ENCODE measurements at regions not wholly inside any gene's neighbourhood (a gene's known extent, or its start where the extent isn't known, plus 50 kb on each side); places are given as distances from the start of the nearest gene placed in this dataset.
"Not testable (repeated sequence)": the region's sequence is repeated elsewhere in the genome, so short reads cannot be mapped to it uniquely, and the experiment has no call there.

- DNase-seq (ENCODE audit: low spot score) = no peak
- no peak for FAIRE-seq
Observed at GRCh38 chr5:120994112-120994511, 530.0 kb downstream of the PRR16 start.

DNA sequence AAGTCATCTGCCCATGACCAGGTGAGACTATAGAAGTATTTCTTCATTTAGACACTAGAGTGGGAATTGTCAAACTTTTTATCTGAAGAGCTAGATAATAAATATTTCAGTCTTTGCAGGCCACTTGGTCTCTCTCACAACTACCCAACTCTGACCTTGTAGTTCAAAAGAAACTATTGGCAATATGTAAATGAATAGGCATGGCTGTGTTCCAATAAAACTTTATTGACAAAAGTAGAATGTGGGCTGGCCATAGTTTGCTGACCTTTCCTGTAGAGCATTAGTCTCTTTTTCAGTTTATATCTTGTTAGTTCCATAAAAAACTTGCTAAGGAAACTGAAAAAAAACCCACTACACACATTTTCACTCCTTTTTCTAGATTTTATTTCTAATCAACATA lies 535.5 kb downstream of the PRR16 start:
- DNase-seq (ENCODE audit: low spot score) (no peak), FAIRE-seq (no peak)

DNA sequence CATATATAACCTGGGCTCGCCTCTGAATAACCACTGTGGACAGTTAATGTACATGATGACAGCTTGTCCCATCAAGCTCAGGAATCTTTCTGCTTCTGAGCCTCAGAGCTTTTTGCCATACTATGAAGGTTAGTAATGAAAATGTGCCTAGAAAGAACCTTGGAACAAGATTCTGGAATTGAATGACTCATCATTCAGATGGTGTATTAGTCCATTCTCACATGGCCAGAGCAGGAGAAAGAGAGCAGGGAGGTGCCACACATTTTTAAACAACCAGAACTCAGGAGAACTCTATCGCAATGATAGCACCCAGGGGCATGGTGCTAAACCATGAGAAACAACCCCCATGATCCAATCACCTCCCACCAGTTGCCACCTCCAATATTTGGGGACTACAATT lies 542.1 kb downstream of the PRR16 start:
- FAIRE-seq (no peak), DNase-seq (ENCODE audit: low spot score) (no peak)

GRCh38 chr5:121008041-121008440 lies 543.9 kb downstream of the PRR16 start:
- FAIRE-seq = no peak
- DNase-seq (ENCODE audit: low spot score) = no peak

DNA sequence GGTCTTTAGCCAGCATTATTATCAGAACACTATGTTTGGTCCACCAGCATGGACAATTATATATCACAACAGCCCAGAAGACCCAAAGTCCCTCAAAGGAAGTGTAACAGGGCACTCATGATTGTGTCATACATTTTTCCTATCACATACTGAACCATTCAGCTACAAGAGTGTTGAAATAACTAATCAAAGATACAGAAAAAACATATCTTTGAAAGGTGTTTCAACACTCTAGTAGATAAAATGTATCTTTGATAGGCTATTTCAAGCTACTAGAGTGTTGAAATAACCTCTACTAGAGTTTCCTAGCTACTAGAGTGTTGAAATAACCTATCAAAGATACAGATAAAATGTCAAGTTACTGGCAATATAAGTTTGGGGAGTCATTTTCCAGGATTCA lies 545.0 kb downstream of the PRR16 start:
- DNase-seq (ENCODE audit: low spot score) (no peak), FAIRE-seq (no peak)

GRCh38 chr5:121018004-121018403 lies 553.9 kb downstream of the PRR16 start:
- FAIRE-seq = no peak
- no peak for DNase-seq (ENCODE audit: low spot score)

- FAIRE-seq (no peak), DNase-seq (ENCODE audit: low spot score) (no peak)
Observed at GRCh38 chr5:121019106-121019505, 555.0 kb downstream of the PRR16 start.

DNA sequence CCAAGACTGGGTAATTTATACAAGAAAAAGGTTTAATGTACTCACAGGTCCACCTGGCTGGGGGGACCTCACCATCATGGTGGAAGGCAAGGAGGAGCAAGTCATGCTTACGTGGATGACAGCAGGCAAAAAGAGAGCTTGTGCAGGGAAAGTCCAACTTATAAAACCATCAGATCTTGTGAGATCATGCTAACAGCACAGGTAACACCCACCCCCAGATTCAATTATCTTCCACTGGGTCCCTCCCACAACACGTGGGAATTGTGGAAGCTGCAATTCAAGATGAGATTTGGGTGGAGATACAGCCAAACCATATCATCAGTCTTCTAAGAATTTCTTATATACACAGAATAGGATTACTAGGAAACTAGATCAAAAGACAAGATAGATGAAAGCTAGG lies 555.6 kb downstream of the PRR16 start:
- FAIRE-seq (no peak), DNase-seq (ENCODE audit: low spot score) (no peak)

DNA sequence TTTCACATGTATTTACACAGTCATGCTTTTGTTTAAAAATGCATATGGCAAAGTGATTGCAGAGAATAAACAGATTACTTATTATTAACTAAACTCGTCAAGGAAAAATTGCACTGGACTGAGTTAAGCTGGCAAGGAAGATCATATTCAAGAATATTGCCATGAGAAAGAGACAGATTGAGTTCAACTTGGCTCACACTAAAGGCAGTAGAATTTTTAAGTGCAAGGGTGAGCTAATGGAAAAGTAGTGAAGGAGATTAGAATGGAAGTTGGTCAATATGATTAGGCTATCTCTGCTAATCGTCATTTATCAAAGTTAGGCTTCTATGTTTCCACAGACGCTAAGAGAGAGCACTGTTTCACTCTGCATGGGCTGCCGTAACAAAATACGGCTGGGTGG lies 557.6 kb downstream of the PRR16 start:
- FAIRE-seq (no peak), DNase-seq (ENCODE audit: low spot score) (no peak)

- DNase-seq (ENCODE audit: low spot score) (no peak), FAIRE-seq (no peak)
Observed at GRCh38 chr5:121024416-121025311, 560.6 kb downstream of the PRR16 start.

DNA sequence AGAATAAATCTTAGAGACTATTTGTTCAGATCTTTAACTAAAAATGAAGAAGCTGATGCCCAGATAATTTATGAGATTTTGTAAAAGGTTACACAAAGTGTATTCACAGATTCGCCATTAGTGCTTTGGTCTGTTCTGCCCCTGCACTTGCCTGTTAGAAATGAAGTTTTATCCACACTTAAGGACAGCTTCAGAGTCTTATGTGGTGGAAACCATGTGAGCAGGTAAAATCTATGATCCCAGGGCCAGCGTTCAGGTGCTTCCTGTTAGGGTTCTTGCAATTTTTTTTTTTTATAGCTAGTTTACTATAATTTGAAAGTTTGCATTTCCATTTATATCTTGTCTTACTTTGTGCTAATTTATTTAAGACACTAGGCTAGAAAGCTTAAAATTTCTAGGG lies 561.6 kb downstream of the PRR16 start:
- FAIRE-seq (no peak), DNase-seq (ENCODE audit: low spot score) (no peak)

DNA sequence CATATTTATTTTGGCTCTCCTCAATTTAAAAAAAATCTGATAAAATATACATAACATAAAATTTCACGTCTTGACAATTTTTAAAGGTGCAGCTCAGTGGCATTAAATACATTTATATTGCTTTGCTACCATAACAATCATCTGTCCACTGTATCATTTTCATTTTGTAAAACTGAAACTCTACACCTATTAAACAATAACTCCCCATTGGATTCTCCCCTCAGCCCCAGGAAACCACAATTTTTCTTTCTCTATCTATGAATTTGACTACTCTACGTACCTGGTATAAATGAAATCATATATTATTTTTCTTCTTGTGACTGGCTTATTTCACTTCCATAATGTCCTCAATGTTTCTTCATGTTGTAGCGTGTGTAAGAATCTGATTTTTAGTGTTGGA lies 563.5 kb downstream of the PRR16 start:
- FAIRE-seq (no peak), DNase-seq (ENCODE audit: low spot score) (no peak)

DNA sequence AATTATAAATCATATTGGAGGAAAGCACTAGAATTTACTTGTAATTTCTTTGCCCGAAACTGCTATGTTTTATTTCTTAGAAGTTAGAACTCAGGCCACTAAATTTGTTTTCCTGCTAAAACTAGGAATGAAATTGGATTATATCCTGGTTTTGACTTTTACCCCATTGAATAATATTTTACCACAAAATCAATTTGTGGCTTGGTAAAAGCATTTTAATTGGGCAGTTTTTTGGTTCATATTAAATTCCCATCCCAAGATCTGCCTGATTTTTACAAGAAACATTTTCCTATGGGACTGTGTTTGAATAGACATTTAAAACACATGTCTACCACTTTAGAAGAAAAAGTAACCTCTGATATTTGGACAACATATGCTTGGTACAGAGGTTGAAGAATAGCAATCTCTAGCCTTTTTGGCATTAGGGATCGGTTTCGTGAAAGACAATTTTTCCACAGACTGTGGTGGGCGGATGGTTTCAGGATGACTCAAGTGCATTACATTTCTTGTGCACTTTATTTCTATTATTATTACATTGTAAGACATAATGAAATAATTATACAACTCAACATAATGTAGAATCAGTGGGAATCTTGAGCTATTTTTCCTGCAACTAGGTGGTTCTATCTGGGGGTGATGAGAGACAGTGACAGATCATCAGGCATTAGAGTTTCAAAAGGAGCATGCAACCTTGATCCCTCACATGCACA lies 565.6 kb downstream of the PRR16 start:
- FAIRE-seq (no peak), DNase-seq (ENCODE audit: low spot score) (no peak)

DNA sequence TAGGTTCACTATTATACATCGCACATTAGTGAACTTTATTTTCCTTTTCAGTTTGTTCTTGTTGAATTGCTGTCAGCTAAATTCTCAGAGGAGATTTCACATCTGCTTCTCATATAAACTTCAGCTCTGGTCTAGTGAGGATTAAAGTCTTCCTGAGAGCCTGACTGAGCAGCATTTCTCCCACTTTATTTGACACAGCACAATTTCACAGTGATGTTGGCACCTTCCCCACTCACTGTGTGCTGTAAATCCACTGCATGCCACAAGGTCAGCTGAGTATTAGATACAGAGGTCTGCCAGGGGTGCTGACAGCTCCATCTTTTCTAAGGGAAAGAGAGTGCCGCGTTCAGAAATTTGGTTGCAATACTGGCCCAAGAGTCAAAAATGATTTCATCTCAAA lies 567.4 kb downstream of the PRR16 start:
- DNase-seq (ENCODE audit: low spot score) = no peak

GRCh38 chr5:121033334-121033733 lies 569.2 kb downstream of the PRR16 start:
- DNase-seq (ENCODE audit: low spot score) (no peak), FAIRE-seq (no peak)

More for the DNA sequence above, 567.4 kb downstream of the PRR16 start:
- FAIRE-seq = no peak

DNA sequence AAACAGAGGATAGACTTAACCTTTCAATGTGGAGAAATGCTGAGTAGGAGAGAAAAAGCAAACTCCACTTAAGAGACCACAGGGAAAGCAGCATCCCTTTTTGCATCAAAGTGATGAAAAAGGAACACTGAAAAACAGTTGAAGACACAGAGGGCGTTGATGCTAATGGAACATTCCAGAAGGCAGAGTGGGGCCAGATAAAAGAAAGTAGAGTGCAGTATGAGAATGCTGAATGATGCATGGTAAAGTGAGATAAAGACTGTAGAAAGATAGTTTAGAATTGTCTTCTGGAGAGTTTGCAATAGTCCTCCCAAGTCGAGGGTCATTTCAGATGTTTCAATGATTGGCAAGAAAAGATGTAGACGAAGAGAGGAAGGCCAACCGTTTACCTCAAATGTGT lies 574.3 kb downstream of the PRR16 start:
- FAIRE-seq = no peak
- no peak for DNase-seq (ENCODE audit: low spot score)

DNA sequence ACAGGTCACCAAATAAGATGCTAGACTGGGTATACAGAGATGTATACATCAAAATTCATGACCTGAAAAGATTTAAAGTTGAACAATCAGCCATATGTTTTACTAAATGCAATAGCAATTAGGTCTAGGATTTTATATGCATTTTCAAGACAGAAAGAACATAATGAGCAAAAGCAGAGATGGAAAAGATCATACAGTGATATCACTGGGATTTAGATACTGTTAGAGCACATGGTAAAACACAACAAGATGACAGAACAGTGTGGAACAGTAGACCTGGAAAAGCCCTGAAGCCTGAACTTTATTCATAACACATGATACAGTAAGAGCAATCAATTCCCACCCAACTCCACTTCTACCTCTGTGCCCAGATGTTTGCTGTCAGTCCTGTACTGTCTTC lies 585.9 kb downstream of the PRR16 start:
- no peak for FAIRE-seq
- no peak for DNase-seq (ENCODE audit: low spot score)

- FAIRE-seq (no peak), DNase-seq (ENCODE audit: low spot score) (no peak)
Observed at GRCh38 chr5:121053055-121053985, 589.2 kb downstream of the PRR16 start.

- DNase-seq (ENCODE audit: low spot score) = no peak
- no peak for FAIRE-seq
Observed at GRCh38 chr5:121055586-121055985, 591.5 kb downstream of the PRR16 start.

DNA sequence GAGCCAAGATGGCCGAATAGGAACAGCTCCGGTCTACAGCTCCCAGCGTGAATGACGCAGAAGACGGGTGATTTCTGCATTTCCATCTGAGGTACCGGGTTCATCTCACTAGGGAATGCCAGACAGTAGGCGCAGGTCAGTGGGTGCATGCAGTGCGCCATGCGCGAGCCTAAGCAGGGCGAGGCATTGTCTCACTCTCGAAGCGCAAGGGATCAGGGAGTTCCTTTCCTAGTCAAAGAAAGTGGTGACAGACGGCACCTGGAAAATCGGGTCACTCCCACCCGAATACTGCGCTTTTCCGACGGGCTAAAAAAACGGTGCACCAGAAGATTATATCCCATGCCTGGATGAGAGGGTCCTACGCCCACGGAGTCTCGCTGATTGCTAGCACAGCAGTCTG lies 600.1 kb downstream of the PRR16 start:
- FAIRE-seq; DNase-seq (ENCODE audit: low spot score): not testable (repeated sequence)

DNA sequence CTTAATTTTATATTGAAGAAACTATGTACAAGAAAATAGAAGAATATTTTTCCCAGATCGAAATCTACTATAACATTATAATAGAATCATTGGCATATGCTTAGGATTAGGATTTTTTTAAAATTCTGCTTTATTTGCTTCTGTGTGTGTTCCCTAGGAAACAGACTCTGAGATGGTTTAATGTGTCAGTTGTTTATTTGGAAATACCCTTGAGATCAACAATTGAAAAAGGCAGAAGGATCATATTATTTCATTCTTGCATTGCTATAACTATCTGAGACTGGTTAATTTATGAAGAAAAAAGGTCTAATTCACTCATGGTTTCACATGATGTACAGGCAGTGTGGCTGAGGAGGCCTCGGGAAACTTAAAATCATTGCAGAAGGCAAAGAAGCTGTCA lies 622.6 kb downstream of the PRR16 start:
- FAIRE-seq (no peak), DNase-seq (ENCODE audit: low spot score) (no peak)

DNA sequence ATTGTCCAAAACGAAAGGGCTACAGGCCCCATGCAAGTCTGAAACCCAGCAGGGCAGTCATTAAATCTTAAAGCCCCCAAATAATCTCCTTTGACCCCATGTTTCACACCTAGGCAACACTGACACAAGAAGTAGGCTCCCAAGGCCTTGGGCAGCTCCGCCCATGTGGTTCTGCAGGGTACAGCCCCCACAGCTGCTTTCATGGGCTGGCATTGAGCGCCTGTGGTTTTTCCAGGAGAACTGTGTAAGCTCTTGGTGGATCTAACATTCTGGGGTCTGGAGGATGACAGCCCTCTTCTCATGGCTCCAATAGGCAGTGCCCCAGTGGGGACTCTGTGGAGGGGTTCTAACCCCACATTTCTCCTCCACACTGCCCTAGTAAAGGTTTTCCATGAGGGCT lies 623.5 kb downstream of the PRR16 start:
- FAIRE-seq (no peak), DNase-seq (ENCODE audit: low spot score) (no peak)
